ENCODE measurements at regions not wholly inside any gene's neighbourhood (a gene's known extent, or its start where the extent isn't known, plus 50 kb on each side); places are given as distances from the start of the nearest gene placed in this dataset.
"Not testable (repeated sequence)": the region's sequence is repeated elsewhere in the genome, so short reads cannot be mapped to it uniquely, and the experiment has no call there.

DNA sequence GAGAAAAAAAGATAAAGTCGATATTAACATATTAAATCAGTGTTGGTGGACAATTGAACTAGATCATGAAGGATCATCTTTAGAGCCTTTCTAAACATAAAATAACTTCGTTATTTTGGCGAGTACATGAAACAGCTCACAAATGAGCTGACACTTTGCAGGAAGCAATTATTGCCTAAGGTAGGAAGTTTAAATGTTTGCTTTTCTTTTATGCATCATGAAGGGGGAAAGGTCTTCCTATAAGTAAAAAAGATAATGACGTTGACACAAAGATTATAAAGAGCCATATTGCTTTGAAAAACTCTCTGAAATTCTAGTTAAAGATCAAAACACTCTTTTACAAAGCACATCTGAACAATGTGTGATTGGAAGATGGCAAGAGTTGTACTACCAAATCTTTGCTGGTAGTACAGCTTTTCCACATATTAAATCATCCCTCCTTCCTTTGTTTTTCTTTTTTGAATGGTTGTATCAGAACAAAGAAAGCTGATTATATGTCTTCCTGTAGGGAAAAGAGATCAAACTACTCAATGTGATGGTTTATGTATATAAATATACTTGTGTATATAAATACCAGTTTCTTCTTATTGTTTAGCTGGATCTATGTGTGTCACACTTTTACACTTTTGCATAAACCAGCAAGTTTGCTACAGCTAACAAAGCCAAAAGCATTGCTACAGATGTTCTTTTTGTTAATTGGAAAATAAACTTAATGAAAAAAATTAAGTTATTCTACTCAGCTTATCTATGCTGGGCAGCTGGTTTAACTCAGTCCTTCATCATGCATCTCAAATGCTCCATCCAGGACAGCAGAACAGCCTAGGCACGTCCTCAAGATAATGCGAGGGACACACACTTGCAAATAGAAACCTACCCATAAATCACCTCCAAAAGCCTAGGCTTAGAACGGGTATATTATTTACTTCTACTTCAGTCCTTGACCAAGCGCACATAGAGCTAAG, 850.8 kb upstream of the ROBO1 start:
- ATAC-seq (ENCODE audit: poor library complexity) (no peak), DNase-seq (no peak)
- intact Hi-C loops (cut with DNase I), result no loop called here

DNA sequence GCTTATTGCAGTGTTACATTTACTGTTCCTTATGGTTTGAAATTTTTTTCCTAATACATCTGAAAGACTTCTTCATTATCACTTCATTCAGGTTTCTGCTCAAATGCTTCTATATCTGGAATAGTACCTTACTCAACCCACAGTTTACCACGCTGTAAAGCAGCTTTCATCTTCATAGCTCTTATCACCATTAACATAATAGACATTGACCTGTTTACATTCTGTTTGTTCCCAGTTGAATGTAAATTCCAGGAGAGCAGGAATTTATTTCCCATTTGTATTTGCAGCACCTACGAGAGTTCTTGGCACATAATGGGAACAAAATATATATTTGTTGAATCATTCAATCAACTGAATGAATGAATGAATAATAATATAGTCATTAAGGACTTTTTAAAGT, 844.6 kb upstream of the ROBO1 start:
- DNase-seq (no peak), ATAC-seq (ENCODE audit: poor library complexity) (no peak)
- intact Hi-C loops (cut with DNase I), result no loop called here

DNA sequence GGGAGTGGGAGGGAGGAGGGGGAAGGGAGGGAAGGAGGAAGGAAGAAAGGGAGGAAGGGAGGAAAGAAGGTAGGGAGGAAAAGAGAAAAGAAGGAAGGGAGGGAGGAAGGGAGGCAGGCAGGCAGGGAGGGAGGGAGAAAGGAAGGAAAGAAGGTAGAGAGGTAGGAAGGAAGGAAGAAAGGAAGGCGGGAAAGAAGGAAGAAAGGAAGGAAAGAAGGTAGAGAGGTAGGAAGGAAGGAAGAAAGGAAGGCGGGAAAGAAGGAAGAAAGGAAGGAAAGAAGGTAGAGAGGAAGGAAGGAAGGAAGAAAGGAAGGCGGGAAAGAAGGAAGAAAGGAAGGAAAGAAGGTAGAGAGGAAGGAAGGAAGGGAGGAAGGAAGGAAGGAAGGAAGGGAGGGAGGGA, 840.3 kb upstream of the ROBO1 start:
- ATAC-seq (ENCODE audit: poor library complexity); intact Hi-C loops (cut with DNase I); DNase-seq: not testable (repeated sequence)

DNA sequence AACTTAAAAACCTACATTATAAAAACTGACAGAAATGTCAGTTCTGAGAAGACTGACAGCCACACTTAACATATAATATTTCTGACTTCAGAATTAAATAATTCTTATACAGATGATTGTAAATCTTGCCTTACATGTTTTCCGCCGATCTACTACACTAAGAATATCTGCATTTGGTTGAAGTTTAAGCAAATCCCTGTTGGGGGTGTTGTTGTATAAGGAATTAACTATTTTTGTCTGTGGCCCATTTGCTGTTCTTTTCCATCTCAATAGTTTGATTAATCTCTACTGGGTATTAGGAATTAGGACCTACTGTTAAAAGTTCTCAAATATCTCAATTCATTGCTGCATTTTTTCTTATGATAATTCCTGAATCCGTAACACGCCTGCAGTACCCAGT, 838.3 kb upstream of the ROBO1 start:
- intact Hi-C loops (cut with DNase I), result no loop called here
- ATAC-seq (ENCODE audit: poor library complexity) (no peak), DNase-seq (no peak)

DNA sequence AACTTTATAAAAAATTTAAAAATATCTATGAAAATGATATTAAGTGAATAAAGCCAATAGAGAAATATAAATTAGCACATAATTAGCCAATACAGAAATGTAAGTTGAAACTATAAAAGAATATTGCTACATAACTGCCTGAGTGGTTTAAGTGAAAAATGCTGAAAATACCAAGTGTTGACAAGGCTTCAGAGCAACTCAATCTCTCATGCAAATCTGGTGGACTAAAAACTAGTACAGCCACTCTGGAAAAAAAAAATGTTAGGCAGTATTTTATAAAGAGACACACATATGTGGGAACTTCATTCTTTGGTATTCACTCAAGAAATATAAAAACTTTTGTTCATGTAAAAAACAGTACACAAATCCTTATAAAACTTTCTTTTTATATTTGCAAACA, 833.7 kb upstream of the ROBO1 start:
- intact Hi-C loops (cut with DNase I), result no loop called here
- DNase-seq, result no peak
- ATAC-seq (ENCODE audit: poor library complexity), result no peak

DNA sequence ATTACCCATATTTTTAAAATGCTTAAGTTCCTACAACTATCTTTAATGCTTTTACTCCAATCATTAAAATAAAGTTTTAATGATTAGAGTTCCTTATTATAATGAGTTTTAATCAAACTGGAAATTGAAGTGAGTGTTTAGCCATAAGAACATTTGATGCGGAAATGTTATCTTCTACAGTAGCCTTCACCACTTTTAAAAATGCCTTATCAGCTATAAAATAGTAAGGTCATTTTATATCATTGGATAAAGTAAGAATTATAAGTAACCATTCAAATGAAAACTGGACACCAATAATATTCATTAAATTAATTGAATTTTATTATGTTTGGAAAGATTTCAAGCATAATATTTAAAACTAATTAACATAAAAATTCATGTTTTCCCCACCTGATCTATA, 825.0 kb upstream of the ROBO1 start:
- DNase-seq, result no peak
- intact Hi-C loops (cut with DNase I), result no loop called here
- no peak for ATAC-seq (ENCODE audit: poor library complexity)

DNA sequence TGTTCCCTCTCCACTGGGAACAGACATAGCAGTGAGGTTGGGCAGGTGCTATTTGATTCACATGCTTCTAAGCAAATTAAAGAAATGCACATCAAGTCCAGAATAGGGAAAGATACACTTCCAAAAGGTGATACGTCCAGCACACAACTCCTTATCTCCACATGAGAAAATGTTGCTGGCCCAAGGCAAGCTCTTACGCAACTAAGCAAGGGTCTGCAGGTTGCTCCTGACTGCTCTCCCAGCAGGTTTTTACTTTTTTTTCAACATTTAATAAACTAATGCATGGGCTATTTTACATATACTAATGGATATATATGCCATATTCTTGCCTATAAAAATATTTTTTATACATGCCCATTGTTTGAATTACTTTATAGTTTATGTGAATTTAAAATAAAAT, 818.5 kb upstream of the ROBO1 start:
- no peak for ATAC-seq (ENCODE audit: poor library complexity)
- intact Hi-C loops (cut with DNase I), result no loop called here

DNA sequence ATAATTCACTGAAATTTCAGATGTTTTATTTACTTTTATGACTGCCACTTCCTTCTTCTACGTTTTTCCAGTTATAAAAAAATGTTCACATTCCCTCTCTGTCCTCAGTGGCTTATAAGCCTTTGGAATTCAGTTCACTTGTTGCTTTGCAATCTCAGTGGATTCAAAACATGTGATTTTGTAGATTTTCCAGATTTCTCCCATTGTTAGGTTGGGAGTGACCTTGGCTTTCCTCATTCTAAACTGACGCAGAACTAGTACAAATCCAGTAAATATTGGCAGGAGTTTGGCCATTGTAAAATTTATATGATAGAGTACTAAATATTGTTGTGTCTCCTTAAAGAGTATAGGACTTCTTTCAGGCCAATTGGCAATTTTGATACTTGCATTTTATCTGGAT, 812.3 kb upstream of the ROBO1 start:
- intact Hi-C loops (cut with DNase I), result no loop called here
- DNase-seq (no peak), ATAC-seq (ENCODE audit: poor library complexity) (no peak)

More for the DNA sequence above, 818.5 kb upstream of the ROBO1 start:
- no peak for DNase-seq

DNA sequence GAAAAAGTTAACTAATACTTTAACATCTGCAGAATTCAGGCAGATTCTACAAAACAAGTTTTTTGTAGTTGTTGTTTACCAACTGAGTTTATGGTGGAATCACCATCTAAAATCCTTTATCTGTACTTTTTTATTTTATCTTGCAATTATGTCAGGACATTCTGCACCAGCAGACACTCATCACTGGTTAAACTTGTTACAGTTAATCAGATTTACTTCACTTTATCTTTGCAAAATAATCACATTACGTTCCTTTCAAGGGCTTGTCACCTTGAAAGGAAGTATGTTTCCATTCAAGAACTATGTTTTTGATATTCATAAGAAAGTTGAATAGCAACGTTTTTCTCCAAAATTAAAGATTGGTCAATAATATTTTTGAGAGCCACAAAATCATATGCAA, 796.6 kb upstream of the ROBO1 start:
- DNase-seq (no peak), ATAC-seq (ENCODE audit: poor library complexity) (no peak)
- intact Hi-C loops (cut with DNase I), result no loop called here

DNA sequence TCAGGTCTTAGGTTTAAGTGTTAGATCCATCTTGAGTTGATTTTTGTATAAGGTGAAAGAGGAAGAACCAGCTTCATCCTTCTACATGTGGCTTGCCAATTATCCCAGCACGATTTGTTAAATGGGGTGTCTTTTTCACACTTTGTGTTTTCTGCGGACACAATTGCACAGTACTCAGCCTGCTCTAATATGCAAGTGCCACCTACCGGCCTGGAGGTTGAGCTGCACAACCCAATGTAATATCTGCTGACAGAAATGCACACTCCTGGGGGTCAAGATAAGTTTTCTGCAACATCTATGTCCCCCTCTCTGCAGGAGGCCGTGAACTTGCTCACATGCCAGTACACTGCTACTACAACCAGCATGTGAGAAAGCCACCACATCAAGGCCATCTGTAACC, 791.9 kb upstream of the ROBO1 start:
- no peak for ATAC-seq (ENCODE audit: poor library complexity)

DNA sequence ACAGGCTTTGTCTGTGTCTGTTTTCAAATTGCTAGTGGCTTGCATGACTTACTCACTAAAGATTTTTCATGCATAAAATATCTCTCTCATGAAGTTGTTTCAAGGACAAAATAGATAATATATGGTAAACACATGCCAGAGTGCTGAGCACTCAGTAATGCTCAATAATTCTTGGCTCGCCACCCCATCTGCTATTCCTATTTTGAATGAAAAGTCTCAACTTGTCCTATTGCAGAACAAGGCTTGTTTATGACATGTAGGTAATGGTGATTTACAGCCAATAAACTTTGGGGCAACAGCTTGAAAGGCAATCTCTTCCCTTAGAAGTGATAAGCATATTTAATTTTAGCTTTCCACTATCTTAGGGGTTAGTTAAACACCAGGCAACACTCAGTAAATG, 789.0 kb upstream of the ROBO1 start:
- ATAC-seq (ENCODE audit: poor library complexity), result no peak
- intact Hi-C loops (cut with DNase I), result no loop called here
- no peak for DNase-seq

More for the DNA sequence above, 791.9 kb upstream of the ROBO1 start:
- no peak for DNase-seq
- intact Hi-C loops (cut with DNase I), result no loop called here

DNA sequence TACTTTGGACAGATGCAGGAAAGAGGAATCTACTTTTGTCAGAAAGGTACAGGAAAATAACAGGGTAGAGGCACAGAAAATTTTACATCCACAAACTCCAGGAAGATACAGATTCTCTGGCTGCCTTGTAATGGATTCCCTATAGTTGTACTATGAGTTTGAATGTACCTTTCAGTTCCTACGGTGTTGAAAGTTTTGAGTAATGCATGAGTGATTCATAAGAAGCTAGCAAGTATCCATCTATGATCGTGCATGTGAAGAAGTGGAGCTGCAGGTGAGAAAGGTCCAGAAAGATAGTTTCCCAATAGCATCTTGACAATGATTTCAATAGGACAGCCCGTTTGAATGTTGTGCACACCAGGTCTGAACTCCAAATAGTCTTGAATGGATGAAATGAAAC, 786.5 kb upstream of the ROBO1 start:
- DNase-seq (no peak), ATAC-seq (ENCODE audit: poor library complexity) (no peak)
- intact Hi-C loops (cut with DNase I), result no loop called here

DNA sequence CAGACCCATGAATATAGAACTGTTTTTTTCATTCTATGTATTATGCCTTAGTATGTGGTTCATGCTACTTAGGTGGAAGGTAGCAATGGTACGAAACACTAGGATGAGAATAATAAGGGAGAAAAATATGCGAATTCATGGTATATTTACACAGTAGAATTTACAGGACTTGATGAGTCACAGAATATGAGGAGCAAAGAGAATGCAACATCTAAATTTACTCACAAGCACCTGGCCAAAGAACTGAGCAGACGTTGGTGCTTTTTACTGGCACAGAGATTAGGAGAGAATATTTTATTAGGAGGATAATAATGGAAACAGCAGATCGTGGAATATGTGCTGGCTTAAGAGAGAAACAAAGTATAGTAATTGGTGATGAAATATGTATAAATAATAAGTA, 785.4 kb upstream of the ROBO1 start:
- no peak for DNase-seq
- ATAC-seq (ENCODE audit: poor library complexity), result no peak
- intact Hi-C loops (cut with DNase I), result no loop called here

DNA sequence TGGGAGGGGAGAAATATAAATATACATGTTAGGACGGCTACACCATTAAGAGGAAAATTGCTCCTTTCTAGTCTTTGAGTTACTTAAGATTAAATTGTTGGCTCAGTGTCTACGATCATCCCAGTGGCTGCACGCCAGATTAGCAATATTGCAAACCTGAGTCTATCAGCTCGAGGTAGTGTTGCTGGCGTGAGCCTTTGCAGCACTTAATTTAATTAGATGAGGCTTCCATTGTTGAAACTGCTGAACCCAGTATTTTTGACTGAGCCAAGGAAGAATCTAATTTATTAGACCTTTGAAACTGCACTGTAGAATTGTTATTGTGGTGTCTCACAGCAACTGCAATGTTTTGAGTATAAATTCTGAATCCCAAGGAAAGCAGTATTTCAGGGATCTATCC, 782.4 kb upstream of the ROBO1 start:
- ATAC-seq (ENCODE audit: poor library complexity) (no peak), DNase-seq (no peak)
- intact Hi-C loops (cut with DNase I), result no loop called here

DNA sequence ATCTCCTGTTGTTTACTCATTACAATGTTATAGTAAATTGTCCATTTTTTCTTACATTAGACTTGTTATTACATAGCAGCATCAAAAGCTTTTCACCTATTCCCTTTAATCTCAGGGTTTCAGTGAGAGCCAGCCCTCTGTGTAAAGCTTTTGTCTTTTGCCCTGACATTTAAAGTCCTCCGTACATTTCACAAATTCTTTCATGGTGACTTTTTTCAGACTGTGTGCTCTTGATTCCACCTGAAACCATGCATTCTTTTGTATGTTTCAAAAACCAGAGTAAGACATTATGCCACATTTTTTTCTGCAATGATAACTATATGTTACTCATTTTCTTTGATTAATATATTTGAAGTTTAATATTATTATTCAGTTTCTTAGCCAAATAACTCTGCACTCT, 781.4 kb upstream of the ROBO1 start:
- intact Hi-C loops (cut with DNase I), result no loop called here
- no peak for DNase-seq
- ATAC-seq (ENCODE audit: poor library complexity), result no peak

DNA sequence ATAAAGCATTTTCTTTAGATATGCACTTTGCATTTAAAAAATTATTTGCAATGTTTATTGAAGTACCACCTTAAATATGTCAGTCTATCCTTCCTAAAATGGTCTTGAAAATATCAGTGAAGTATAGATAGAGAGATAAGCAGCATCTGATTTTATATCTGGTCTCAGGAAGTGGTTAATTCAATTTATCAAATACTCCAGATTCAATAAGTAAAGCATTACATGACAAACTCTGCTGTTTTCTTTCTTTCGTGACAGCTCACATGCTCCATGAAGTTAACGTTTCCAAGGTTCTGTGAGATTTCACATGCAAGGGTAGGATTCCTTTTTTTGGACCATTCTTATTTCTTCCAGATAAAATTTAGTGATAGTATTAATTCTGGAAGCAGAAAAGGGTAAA, 775.4 kb upstream of the ROBO1 start:
- DNase-seq (no peak), ATAC-seq (ENCODE audit: poor library complexity) (no peak)
- intact Hi-C loops (cut with DNase I), result no loop called here

DNA sequence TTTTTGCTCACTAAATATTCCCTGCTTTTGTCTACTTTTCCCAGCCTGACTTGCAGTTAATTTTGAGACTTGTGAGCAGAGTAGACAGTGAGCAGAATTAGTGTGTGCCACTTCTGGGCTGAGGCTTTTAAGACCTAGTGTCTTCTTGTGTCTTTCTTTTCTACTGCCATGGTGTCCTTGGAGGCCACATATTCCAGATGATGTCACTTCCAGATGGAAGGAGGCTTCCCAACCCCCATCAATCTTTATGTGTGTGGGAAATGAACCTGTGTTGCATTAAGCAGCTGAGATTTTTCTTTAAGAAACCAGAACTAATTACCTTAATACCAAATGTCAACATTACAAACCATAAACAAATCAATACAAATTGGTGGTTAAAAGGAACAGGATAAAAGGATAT, 774.7 kb upstream of the ROBO1 start:
- DNase-seq (no peak), ATAC-seq (ENCODE audit: poor library complexity) (no peak)
- intact Hi-C loops (cut with DNase I), result no loop called here

DNA sequence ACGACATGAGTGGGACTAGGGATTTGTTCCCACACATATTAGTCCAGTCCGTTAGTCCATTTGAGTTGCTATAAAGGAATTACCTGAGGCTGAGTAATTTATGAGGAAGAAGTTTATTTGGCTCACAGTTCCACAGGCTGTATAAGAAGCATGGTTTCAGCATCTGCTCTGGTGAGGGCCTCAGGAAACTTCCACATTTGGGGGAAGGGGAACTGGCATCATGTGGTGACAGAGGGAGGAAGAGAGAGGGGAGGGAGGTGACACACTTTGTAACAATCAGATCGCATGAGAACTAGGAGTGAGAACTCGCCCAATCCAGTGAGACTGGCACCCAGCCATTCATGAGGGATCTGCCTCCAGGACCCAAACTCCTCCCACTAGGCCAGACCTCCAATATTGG, 769.9 kb upstream of the ROBO1 start:
- DNase-seq, result no peak
- no peak for ATAC-seq (ENCODE audit: poor library complexity)
- intact Hi-C loops (cut with DNase I), result no loop called here

DNA sequence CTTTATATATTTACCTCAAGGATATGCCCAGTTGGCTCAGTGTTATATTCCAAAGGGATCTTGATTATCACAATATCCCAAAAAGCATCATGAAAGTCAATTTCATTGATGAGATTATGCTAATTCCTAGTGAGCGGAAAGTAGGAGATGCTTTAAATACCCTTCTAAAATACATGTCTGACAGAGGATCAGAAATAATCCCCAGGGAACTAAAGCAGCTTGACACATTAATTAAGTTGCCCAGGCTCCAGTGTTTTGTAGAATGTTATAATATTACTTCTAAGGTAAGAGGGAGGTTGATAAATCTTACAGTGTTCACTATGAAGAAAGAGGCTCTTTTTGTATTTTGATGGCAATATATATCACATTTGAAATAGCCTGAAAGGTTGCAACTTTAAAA, 767.5 kb upstream of the ROBO1 start:
- DNase-seq (no peak), ATAC-seq (ENCODE audit: poor library complexity) (no peak)
- intact Hi-C loops (cut with DNase I), result no loop called here

DNA sequence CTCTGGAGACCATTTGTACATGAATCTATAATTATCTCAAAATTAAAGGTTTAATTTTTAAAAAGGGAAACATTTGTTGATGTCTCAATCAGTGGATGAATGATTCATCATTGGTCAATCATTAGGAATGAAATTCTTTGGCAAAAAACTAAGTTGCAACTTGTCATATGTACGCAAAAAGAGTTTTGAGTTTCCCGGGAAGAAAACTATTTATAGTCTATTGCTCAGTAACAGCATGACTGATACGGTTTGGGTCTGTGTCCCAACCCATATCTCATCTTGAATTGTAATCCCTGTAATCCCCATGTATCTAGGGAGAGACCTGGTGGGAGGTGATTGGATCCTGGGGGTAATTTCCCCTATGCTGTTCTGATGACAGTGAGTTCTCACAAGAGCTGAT, 765.8 kb upstream of the ROBO1 start:
- DNase-seq (no peak), ATAC-seq (ENCODE audit: poor library complexity) (no peak)
- intact Hi-C loops (cut with DNase I), result no loop called here

DNA sequence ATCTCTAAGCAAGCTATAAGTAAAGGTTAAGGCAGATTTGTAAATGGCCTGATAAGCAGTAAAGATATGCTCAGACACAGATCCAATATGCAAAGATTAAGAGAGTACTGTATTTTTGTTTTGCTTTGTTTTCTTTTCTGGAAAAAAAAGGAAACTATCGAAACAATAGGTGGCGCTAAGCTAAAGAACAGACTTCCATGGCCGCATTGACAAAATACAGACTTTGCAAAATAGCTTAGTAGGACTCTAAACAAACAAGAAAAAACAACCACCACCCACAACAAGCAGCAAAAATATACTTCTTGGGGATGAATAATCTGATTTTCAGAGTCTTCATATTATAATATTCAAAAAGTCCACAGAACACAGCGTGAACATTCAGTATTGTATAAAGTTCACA, 758.4 kb upstream of the ROBO1 start:
- ATAC-seq (ENCODE audit: poor library complexity), result no peak
- DNase-seq, result no peak
- intact Hi-C loops (cut with DNase I), result no loop called here

Measured in Right ventricle myocardium superior (tissue), 1 donor.